Stimulated activated CD4-positive, alpha-beta T cell treated with anti-CD3 and anti-CD28 coated beads, TNF-alpha, amount 100 ng/mL, for 4 hours (primary cell): ENCODE measurements at regions not wholly inside any gene's neighbourhood (a gene's known extent, or its start where the extent isn't known, plus 50 kb on each side); places are given as distances from the start of the nearest gene placed in this dataset.

Source experiments
- DNase-seq, 3 experiments: peaks; one replicate each; pipeline ENCODE4 v3.0.0-alpha.2; 2020; ENCODE audit warnings: low read depth in 3 of 3

DNA sequence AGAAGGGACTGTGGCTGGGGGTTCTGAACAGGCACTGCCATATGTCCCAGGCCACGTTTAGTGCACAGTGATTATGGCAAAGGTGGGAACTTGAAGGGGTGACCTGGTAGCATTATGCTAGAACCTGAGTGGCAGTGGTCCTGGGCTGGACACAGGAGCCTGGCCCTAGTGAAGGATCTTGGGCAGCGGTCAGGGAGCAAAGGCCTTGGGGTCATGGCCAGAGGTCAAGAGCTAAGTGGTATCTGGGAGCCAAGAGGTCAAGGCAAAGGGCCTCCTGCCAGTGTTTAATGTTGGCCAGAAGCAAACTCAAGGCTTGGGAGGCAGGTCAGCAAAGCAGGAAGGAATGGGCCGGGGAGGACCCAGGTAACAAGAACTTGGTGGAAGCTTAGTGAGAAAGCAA is 254.5 kb downstream of the CDH26 start:
- DNase-seq = no peak

DNA sequence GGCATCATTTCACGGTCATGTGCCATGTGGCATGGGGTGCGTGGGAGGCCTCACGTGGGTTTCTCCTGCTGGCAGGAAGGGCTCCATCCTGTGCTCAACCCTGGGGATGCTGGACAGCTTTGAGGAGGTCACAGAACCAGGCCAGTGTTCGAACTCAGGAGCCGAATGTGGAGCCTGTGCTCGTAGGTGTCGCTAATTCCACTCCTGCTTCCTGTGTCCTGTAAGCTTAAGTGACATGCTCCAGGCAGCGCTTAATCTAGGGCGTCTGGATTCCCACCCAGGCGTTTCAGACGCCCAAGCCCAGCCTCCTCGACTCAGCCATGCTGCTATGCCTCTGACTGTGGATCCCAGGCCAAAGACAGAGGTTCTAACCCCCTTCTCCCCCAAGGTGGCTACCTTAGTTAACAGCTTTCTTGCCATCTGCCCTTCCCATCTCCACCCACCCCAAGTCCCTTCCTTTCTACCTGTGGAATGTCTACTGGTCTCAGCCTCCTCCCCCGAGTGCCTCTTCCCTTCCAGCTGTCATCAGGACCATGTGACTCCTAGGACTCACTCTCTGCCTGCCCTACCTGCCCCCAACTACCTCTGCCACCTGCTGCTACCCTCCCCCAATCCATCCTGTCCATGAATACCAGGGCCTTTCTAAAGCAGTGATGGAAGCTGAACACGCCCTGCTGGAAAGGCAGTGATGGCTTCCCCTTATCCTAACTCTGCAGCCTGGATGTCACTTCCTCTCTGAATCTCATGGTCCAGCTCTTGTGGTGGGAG is 255.1 kb downstream of the CDH26 start:
- DNase-seq = no peak

DNA sequence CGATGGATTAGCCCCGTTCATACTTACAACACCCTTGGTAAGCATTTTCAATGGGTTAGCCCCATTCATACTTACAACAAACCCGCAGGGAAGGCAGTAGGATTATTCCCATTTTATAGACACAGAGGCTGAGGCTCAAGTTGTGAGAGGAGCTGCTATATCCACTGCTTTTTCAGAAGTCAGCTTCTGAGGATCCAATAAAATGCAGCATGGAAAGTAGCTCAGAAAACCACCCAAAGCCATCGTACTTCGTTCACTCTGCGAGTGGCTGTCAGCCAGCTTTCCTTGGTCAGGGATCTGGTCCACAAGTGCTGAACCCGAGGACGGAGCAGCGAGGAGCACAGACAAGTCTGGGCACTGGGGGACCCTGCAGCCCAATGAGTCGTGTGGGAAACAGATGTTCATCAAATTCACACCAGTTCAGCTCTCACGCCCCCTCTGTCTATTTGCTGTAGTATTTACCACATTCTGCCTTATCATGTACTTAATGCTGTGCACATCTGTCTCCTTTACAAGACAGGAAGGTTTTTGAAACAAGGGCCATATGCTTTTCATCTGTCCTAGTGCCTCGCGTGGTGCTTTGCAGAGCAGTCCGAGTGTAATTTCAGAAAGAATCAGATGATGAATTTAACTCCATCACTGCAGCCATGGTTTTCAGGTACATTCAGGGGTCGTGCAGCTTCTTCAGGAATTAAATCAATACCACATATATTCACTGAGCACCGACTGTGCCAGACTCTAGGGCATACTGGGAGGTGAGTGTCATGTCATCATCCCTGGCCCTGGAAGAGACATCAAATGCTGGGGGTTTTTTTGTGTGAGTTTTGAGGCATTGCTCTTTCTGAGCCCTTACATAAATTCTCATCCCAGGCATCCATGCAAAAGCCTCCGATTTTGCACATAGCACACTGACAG is 256.9 kb downstream of the CDH26 start:
- DNase-seq = no peak

DNA sequence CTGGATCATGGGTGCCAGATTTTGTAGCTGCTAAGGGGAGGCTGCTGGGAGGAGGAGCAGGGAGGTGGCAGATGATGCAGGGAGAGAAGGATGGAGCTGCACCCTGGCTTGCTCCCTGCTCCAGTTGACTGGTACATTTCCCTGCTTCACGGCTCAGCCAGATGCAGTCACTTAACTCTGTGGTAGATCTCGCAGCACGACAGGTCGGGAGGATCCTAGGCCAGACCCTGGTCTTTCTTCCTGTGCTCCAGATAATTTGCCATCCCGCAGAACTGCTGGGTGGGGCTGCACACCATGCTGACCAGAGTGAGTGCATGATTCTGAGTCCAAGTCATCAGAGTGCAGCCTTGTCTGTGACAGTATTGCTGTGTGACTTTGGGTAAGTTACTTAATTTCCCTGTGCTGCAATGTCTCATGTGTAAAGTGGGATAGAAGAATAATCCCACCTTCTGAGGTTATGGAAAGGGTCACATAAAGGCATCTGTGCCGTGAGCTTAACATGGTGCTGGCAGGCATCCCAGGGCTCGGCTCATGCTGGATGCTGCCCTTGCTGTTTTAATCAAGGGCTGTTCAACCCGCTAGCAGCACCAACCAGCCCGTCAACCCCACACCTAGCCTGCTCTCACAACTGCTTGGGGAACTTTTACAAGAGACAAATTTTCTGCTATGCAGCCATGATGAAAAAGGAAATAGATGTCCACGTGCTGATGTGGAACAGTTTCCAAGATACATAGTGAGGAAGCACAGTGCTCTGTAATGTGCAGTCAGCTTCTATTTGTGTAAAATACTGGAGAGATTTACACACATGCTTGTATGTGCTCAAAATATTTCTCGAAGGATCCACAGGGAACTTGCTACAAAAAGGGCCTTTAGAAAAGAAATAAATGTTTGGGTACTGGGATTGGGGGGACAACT is 257.9 kb downstream of the CDH26 start:
- no peak for DNase-seq

DNA sequence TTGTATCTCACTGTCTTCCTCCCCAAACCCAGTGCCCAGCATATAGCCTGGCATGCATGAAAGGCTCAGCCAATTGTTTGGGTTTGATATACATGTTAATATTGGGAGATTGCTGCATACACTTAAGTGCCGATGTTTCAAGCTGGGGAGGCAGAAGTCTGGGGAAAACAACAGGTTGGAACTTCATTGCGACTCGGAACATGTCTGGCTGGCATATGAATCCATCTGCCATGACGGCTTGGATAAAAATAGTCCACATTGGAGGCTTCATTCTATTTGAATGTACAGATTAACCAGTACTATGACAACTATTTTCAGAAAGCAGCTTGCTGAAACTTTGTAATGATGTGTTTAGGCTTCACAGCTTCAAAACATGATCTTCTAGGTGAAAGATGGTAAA is 261.0 kb downstream of the CDH26 start:
- no peak for DNase-seq

DNA sequence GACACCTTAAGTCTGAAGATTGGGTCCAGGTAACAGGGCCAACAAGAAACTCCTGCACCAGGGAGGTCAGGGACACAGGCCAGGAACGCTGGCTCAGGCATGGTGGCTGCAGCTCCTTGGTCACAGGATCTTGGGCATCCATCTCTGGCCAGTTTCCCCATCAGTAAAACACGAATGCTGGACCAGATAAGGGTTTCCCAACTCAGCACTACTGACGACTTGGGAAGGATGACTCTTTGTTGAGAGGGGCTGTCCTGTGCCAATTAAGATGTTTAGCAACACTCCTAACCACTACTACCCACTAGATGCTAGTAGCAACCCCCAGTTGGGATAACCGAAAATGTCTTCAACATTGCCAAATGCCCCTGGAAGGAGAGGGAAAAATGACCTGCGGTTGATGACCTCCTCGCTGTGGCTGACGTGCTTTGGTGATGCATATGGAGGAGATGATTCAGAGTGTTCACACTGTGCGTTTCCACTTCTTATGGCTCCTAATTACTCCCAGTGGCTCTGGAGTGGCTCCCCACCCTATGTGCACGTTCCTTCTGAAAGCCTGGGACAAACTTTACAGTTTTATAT is 261.9 kb downstream of the CDH26 start:
- DNase-seq = no peak

DNA sequence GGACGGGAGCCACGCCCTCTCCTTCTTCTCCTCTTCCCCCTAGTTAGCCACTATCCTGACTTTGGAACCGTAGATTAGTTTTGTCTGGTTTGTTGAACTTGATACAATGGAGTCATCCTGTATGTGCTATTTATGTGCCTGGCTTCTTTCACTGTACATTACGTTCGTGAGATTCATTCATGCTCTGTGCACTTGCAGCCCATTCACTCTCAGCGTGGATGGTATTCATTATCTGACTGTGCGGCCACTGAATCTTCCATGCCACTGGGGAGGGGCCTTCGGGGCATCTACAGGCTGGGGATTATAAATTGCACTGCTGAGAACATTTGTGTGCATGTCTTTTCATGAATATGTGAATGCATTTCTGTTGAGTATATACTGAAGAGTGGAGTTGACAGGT is 262.5 kb downstream of the CDH26 start:
- DNase-seq = no peak

DNA sequence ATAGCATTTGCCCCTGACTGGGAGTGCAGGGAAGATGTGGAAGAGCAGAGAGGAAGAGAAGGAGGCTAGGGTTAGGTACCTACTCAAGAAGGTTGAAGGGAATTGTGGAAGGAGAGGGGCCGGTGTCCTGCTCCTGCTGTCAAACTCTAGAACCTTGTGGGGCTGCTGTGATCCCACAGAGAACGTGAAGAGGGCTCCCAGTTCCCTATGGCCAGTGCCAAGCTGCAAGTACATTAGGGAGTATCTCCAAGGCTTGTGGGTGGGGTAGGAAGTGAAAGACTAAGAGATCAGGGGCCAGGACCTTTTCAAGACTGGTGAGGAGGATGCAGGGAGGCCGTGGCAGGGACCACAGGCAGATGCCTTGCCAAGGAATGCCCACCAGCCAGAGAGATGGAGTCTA is 263.4 kb downstream of the CDH26 start:
- DNase-seq = no peak

DNA sequence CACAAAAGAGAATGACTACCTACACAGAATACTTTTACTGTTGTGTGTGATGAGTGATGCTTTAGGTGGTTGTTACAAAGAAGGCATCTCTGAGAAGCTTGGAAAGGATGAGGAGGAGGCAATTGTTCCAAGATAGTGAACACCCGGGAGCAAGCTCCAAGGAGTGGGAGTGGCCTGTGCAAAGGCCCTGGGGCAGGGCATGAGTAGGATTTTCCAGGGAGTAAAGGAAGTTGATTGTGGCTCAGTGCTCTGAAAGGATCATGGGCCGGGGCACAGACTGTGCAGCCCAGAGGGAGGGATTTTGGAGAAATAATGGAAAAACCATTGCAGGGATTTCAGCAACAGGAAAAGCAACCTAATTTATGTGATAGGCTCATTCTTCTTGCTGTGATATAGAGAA is 264.3 kb downstream of the CDH26 start:
- DNase-seq = no peak

DNA sequence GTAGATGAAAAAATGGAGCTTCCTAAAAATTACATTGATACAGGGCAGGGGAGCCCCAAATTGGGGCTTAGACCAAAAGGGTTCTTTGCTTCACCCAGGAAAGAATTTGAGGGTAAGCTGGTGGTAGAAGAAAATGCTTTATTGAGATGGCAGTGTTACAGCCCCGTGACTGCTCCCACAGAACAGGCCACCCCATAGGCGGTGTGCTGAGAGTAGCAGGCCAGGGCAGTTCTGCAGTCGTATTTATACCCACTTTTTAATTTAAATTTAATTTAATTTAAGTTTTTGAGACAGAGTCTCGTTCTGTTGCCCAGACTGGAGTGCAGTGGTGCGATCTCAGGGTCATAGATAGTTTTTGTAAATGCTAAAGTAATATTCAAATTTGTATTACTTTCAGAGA is 265.0 kb downstream of the CDH26 start:
- no peak for DNase-seq

DNA sequence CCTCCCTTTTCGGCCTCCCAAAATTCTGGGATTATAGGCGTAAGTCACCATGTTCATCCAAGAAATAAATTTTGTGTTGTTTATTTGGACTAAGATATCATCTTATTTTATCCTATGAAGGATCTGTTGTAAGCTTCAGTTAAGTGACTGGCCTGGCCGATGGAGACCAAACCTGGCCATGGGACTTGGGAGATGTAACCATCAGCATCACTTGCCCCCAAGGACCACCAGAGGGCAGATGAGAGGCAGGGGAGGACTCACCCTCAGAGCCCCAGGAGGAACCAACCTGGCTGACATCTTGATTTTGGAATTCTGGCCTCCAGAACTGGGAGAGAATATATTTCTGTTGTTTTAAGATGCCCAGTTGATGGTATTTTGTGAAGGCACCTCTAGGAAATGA is 266.7 kb downstream of the CDH26 start:
- DNase-seq = no peak

DNA sequence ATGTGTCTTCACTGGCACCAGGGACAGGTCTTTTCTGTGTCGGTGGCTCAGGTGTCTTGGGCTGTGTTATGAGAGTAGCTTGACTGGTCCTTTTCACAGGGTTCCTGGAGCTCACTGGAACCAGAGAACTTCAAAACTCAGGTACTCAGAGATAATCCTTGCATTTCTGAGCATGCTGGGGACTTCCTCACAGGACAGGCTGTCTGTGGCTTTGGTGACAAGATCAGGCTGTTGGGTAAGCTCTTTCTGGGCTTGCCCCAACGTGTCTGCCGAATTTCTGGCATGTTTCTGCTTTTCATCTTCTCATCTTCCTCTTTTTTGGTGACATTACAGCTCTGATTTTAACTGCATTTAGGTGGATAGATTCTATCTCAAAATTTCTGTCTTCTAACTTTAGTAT is 270.0 kb downstream of the CDH26 start:
- no peak for DNase-seq

DNA sequence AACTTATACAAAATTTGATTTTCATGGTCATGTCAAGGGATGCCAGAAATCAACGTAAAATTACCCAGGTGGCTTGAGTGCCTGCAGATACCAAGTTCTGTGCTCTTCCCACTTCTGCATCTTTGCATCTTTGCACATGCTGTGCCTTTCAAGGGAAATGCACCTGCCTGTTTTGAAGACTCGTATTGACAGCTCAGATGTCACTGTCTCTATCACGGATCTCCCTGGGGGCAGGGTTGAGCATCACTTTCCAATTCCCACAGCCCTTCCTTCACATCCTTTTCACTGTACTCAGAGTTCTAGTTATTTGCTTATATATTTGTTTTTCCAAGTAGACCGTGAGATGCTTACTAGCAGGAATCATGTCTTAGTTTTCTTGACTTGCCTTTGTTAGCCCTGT is 274.2 kb downstream of the CDH26 start:
- DNase-seq = no peak

DNA sequence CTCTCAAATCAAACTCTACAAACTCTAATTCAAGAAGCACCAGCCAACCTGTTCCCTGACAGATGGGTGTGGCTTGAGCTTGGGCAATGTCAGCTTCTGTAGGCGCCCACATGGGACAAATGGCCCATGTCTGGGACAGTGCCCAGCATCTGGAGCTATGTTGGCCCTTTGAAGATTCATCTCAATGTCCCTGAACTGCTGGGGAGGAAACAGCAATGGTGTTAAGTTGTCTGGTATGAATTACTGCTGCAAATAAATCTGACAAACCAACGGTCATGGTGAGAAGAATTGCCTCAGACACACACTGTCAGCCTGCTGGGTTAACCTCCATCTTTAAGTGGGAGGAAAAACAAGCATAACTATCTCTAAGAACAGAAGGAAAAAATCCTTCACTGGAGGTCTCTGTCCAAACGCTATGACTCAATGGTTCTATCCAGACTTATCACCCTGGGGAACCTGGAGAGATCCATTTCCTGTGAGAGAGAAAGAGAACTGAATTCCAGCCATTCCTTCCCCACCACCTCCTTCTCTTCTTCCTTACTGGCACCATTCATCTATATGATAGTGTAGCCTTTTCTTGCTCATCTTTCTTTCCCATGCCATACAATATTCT is 274.9 kb downstream of the CDH26 start:
- DNase-seq = no peak

DNA sequence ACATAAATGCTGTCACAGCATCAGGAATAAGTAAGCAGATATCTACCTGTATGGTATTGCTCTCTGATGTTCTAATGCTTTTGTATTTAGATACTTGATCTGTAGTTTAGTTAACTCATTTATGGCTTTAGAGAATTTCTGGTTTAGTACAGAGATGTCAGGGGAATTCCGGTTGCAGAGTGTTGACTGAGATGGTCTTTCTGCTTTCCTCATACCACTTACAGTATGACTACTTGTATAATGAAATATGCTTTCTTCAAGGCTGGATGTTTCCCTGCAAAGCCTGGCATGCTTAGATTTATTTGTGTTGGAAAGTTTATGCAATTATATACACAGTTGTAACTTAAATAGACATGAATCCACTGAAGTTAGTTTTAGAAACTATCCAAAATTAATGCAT is 278.4 kb downstream of the CDH26 start:
- DNase-seq = no peak

DNA sequence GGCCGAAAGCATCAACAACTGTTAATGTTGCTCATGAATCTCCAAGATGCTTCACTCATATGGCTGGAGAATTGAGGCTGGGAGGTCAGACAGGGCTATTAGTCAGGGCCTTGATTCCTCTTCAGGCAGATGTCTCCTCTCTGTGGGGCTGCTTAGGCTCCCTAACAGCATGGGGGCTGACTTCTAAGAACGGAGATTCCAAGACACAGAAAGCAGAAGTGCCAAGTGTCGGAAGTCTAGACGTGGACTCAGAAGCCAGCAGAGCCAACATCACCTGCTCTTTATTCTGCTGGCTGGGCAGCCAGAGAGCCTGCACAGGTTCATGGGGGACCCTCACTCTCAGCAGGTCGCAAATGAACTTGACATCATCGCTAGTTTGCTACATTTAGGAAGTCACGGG is 279.8 kb downstream of the CDH26 start:
- no peak for DNase-seq

DNA sequence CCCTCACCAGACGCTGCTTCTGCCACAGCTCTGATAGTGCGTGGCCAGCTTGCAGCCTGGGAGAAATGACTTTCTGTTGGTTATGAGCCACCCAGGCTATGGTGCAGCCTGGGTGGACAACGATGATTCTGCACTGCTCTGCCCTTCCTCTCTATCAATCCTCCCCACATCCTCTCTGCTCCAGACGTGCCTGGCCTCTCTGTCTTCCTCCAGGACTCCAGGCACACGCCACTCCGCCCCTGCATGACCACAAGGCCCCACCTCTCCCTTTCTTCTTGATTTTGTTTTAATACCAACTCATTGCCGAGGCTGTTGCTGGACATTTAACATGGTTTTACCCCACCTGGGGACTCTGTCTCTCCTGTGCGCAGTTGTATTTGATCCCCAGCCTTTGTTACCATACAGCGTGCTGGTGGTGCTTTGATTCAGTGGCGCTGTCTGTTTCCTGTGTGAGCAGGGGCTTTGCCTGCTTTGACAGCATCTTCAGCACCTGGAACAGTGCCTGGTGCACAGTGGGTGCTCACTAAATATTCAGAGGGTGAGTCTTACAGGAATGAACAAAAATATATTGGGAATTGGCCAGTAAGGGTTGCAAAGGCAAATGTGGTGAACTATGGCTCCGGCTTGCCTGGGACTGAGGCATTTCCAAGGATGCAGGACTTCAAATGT is 280.9 kb downstream of the CDH26 start:
- DNase-seq = no peak

DNA sequence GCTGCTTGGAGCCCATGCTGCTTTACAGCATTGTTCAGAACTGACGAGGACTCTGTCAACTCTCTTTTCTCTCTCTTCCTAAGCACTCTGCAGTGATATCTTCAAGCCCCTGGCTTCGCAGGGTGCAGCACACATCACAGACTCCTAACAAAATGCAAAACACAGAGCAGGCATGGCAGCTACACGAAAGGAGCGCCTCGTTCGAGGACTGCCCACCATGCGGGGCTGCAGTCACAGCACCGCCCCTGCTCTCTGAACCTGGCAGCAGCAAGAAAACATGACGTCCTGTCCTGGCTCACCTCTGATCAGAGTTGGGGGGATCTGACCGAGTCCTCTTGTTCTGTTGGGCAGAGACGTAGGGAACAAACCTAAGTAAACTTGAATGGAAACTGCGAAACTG is 281.7 kb downstream of the CDH26 start:
- no peak for DNase-seq

DNA sequence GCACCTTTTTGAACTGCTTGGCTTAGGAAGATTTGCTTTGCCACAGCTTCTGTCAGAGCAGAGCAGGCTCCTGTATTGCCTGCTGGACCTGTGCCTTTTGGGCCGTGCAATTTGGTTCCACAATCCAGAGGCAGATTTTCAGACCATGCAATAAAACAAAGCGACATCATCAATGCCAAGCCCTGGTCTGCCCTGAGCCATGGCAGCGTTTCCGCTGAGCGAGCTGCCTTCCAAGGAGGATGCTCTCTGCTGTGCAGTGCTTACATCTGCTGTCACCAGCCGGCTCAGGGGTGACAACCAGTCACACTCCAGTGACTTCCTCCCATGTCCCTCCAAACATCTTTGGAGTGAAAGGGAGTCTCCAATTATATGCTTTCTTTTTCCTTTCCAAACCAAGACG is 282.2 kb downstream of the CDH26 start:
- DNase-seq = no peak

DNA sequence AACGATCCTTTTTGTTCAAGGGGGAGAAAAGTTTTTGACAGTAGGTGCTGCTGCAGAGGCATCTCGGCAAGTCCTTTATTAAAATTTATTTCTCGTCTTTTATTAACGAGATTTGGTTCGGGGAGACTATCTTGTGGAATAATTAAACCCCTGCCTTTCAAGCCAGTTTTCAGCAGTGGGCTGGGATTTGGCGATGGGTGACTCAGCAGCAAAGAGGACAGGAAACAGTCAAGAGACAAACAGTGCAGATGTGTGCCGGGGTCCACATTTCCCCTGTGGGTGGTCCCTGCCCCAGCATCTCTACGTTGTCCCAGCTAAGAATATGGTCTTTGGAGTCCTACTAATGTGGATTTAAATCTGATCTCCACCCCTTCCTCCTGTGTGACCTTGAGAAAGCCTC is 282.8 kb downstream of the CDH26 start:
- no peak for DNase-seq
